ENCODE measurements at regions not wholly inside any gene's neighbourhood (a gene's known extent, or its start where the extent isn't known, plus 50 kb on each side); places are given as distances from the start of the nearest gene placed in this dataset.
A peak's percentile ranks its signal among the peaks of the same experiment; 100 is the strongest.

- Histone ChIP-seq H3K27ac (ENCODE audit: low read depth, low read length) (no peak overlapping the region), H3K9ac (ENCODE audit: low read length) (no peak overlapping the region), H3K4me3 (ENCODE audit: insufficient read depth, low read depth, low read length) (no peak overlapping the region), H3K27me3 (ENCODE audit: insufficient read depth, low read length) (no peaks in the 10 kb centered on the region), H2AFZ (ENCODE audit: low read depth, low read length) (no peak overlapping the region), H4K20me1 (ENCODE audit: insufficient read depth, low read length) (no peaks in the 10 kb centered on the region), H3K79me2 (ENCODE audit: insufficient read depth, low read length) (no peaks in the 10 kb centered on the region), H3K4me1 (ENCODE audit: insufficient read depth, low read length) (peaks cover 3% of the 10 kb centered on the region), H3K36me3 (ENCODE audit: insufficient read depth, low read length) (no peaks in the 10 kb centered on the region), H3K9me3 (ENCODE audit: insufficient read depth, low read depth, low read length) (peaks cover 12% of the 10 kb centered on the region), H3K4me2 (ENCODE audit: low read length) (no peak overlapping the region)
- Mint-ChIP-seq H3K9me3 (ENCODE audit: unreplicated experiment) (peaks cover 12% of the 10 kb centered on the region), H3K27ac (ENCODE audit: unreplicated experiment) (no peak overlapping the region), H3K27me3 (ENCODE audit: low read depth, unreplicated experiment) (no peaks in the 10 kb centered on the region), H3K4me1 (ENCODE audit: low read depth, unreplicated experiment) (peaks cover 12% of the 10 kb centered on the region), H3K4me3 (ENCODE audit: unreplicated experiment) (no peak overlapping the region), H3K36me3 (ENCODE audit: low read depth, unreplicated experiment) (no peaks in the 10 kb centered on the region)
- FAIRE-seq (no peak), DNase-seq (ENCODE audit: low read depth) (peak; percentile 18)
- TF ChIP-seq EZH2 (IDR thresholded peaks at IDR 0.05; ENCODE audit: insufficient read depth, low read length), result no peak
- no peak for TF ChIP-seq CTCF (IDR thresholded peaks at IDR 0.05; ENCODE audit: insufficient read depth, low read depth, low read length)
Observed at GRCh38 chr3:182105875-182106274, 394.1 kb downstream of the SOX2 start.

- peaks cover 12% of the 10 kb centered on the region for H3K4me1 Mint-ChIP-seq (ENCODE audit: low read depth, unreplicated experiment)
- H3K79me2 ChIP-seq (ENCODE audit: insufficient read depth, low read length), result no peaks in the 10 kb centered on the region
- H3K9ac ChIP-seq (ENCODE audit: low read length), result no peak overlapping the region
- H4K20me1 ChIP-seq (ENCODE audit: insufficient read depth, low read length), result no peaks in the 10 kb centered on the region
- no peak for TF ChIP-seq EZH2 (IDR thresholded peaks at IDR 0.05; ENCODE audit: insufficient read depth, low read length)
- TF ChIP-seq CTCF (IDR thresholded peaks at IDR 0.05; ENCODE audit: insufficient read depth, low read depth, low read length), result no peak
- DNase-seq (ENCODE audit: low read depth), result no peak
- H3K36me3 ChIP-seq (ENCODE audit: insufficient read depth, low read length), result no peaks in the 10 kb centered on the region
- no peak overlapping the region for H3K4me3 Mint-ChIP-seq (ENCODE audit: unreplicated experiment)
- H2AFZ ChIP-seq (ENCODE audit: low read depth, low read length), result no peak overlapping the region
- no peak overlapping the region for H3K27ac ChIP-seq (ENCODE audit: low read depth, low read length)
- no peak overlapping the region for H3K27ac Mint-ChIP-seq (ENCODE audit: unreplicated experiment)
- no peak for FAIRE-seq
- H3K4me3 ChIP-seq (ENCODE audit: insufficient read depth, low read depth, low read length), result no peak overlapping the region
- H3K9me3 ChIP-seq (ENCODE audit: insufficient read depth, low read depth, low read length), result peaks cover 6% of the 10 kb centered on the region
- no peaks in the 10 kb centered on the region for H3K36me3 Mint-ChIP-seq (ENCODE audit: low read depth, unreplicated experiment)
- no peaks in the 10 kb centered on the region for H3K27me3 ChIP-seq (ENCODE audit: insufficient read depth, low read length)
- peaks cover 3% of the 10 kb centered on the region for H3K4me1 ChIP-seq (ENCODE audit: insufficient read depth, low read length)
- peaks cover 6% of the 10 kb centered on the region for H3K9me3 Mint-ChIP-seq (ENCODE audit: unreplicated experiment)
- no peaks in the 10 kb centered on the region for H3K27me3 Mint-ChIP-seq (ENCODE audit: low read depth, unreplicated experiment)
- H3K4me2 ChIP-seq (ENCODE audit: low read length), result no peak overlapping the region
Observed at GRCh38 chr3:182108371-182108770, 396.6 kb downstream of the SOX2 start.

- H3K27me3 Mint-ChIP-seq (ENCODE audit: low read depth, unreplicated experiment), result peaks cover 4% of the 10 kb centered on the region
- Histone ChIP-seq H3K79me2 (ENCODE audit: insufficient read depth, low read length) (no peaks in the 10 kb centered on the region), H3K27me3 (ENCODE audit: insufficient read depth, low read length) (peaks cover 11% of the 10 kb centered on the region), H3K9me3 (ENCODE audit: insufficient read depth, low read depth, low read length) (peaks cover 9% of the 10 kb centered on the region), H3K4me1 (ENCODE audit: insufficient read depth, low read length) (no peaks in the 10 kb centered on the region), H3K4me2 (ENCODE audit: low read length) (no peak overlapping the region), H3K9ac (ENCODE audit: low read length) (no peak overlapping the region), H3K4me3 (ENCODE audit: insufficient read depth, low read depth, low read length) (no peak overlapping the region), H3K27ac (ENCODE audit: low read depth, low read length) (no peak overlapping the region), H2AFZ (ENCODE audit: low read depth, low read length) (no peak overlapping the region), H4K20me1 (ENCODE audit: insufficient read depth, low read length) (no peaks in the 10 kb centered on the region), H3K36me3 (ENCODE audit: insufficient read depth, low read length) (no peaks in the 10 kb centered on the region)
- DNase-seq (ENCODE audit: low read depth) (no peak), FAIRE-seq (no peak)
- no peak overlapping the region for H3K27ac Mint-ChIP-seq (ENCODE audit: unreplicated experiment)
- peaks cover 5% of the 10 kb centered on the region for H3K9me3 Mint-ChIP-seq (ENCODE audit: unreplicated experiment)
- no peak overlapping the region for H3K4me3 Mint-ChIP-seq (ENCODE audit: unreplicated experiment)
- TF ChIP-seq CTCF (IDR thresholded peaks at IDR 0.05; ENCODE audit: insufficient read depth, low read depth, low read length) (no peak), EZH2 (IDR thresholded peaks at IDR 0.05; ENCODE audit: insufficient read depth, low read length) (no peak)
- H3K36me3 Mint-ChIP-seq (ENCODE audit: low read depth, unreplicated experiment), result no peaks in the 10 kb centered on the region
- no peaks in the 10 kb centered on the region for H3K4me1 Mint-ChIP-seq (ENCODE audit: low read depth, unreplicated experiment)
Observed at GRCh38 chr3:182111967-182112366, 400.2 kb downstream of the SOX2 start.

Measured in astrocyte (in vitro differentiated cells and primary cell).